Gastroesophageal sphincter (tissue), 4 donors: ENCODE measurements at regions not wholly inside any gene's neighbourhood (a gene's known extent, or its start where the extent isn't known, plus 50 kb on each side); places are given as distances from the start of the nearest gene placed in this dataset.

Source experiments
- ATAC-seq: fragments of 150-250 bp; one replicate; pipeline ENCODE4 v1.9.1; 2016; ENCODE audit warnings: mild to moderate bottlenecking, moderate library complexity
- H3K27ac ChIP-seq, 4 donors: fragments of 200-600 bp; sonication (generic) in 3 of 4; 1 replicate in 3 of 4; 2 replicates in 1 of 4; pipeline ENCODE4 v1.5.1; 2016 to 2019
- H3K27me3 ChIP-seq: fragments of 200-600 bp; sonication (generic); one replicate; pipeline ENCODE4 v1.5.1; 2019
- H3K36me3 ChIP-seq, 2 donors: fragments of 200-600 bp; sonication (generic); one replicate each; pipeline ENCODE4 v1.5.1; 2019; ENCODE audit warnings: control low read depth in 1 of 2
- H3K4me1 ChIP-seq, 3 donors: fragments of 200-600 bp; sonication (generic); 1 replicate in 2 of 3; 2 replicates in 1 of 3; pipeline ENCODE4 v1.5.1; 2016 to 2019; ENCODE audit warnings: control low read depth in 2 of 3
- H3K4me3 ChIP-seq, 2 donors: fragments of 200-600 bp; sonication (generic); one replicate each; pipeline ENCODE4 v1.5.1; 2019; ENCODE audit warnings: mild to moderate bottlenecking in 1 of 2, moderate library complexity in 1 of 2
- H3K9me3 ChIP-seq, 3 donors: fragments of 200-600 bp; sonication (generic); one replicate each; pipeline ENCODE4 v1.5.1; 2017 to 2019; ENCODE audit warnings: control low read depth in 2 of 3
- CTCF ChIP-seq, 4 experiments: fragments of 200-600 bp in 2 of 4; fragments of 450-650 bp in 2 of 4; sonication (generic) in 1 of 4; IDR thresholded peaks; one replicate each; pipeline ENCODE4 v1.5.1; 2017 to 2019; ENCODE audit warnings: antibody characterized with exemption in 4 of 4, mild to moderate bottlenecking in 2 of 4, moderate library complexity in 2 of 4
- EP300 ChIP-seq: sonication (generic); formaldehyde crosslinking; IDR thresholded peaks from one replicate; pipeline ENCODE4 v1.6.1; 2017; ENCODE audit warnings: antibody characterized with exemption, mild to moderate bottlenecking
- POLR2A ChIP-seq, 2 donors: fragments of 450-650 bp; IDR thresholded peaks; one replicate each; pipeline ENCODE4 v1.6.1; 2017; ENCODE audit warnings: antibody characterized with exemption in 2 of 2, mild to moderate bottlenecking in 2 of 2, moderate library complexity in 1 of 2
- POLR2AphosphoS5 ChIP-seq: sonication (generic); formaldehyde crosslinking; IDR thresholded peaks from one replicate; pipeline ENCODE4 v1.6.1; 2017; ENCODE audit warnings: antibody characterized with exemption
- WGBS, 2 donors: methylation state at CpG; one replicate each; pipeline ENCODE4 v1.1.5; 2018; ENCODE audit warnings: low coverage in 1 of 2; 5-methylcytosine and 5-hydroxymethylcytosine counted together

- Histone ChIP-seq H3K4me1 (no peaks in the 10 kb centered on the region), H3K27ac (no peak overlapping the region), H3K27me3 (no peaks in the 10 kb centered on the region), H3K4me3 (no peak overlapping the region), H3K36me3 (no peaks in the 10 kb centered on the region), H3K9me3 (no peaks in the 10 kb centered on the region)
- no peak for ATAC-seq
- TF ChIP-seq EP300 (no peak), CTCF (IDR thresholded peaks at IDR 0.05) (no peak), POLR2AphosphoS5 (no peak), POLR2A (IDR thresholded peaks at IDR 0.05) (no peak)
- WGBS, 2 donors: 81 to 87% methylated on average over 4 to 6 of the region's 6 CpGs
Measured at GRCh38 chr10:78224602-78225001, 190.9 kb downstream of the RPS24 start.

- 80 to 90% methylated on average over 1 to 7 of the region's 10 CpGs for WGBS, 2 donors
- Histone ChIP-seq H3K27me3 (no peaks in the 10 kb centered on the region), H3K36me3 (no peaks in the 10 kb centered on the region), H3K27ac (no peak overlapping the region), H3K9me3 (no peaks in the 10 kb centered on the region), H3K4me1 (no peaks in the 10 kb centered on the region), H3K4me3 (no peak overlapping the region)
- TF ChIP-seq POLR2A (IDR thresholded peaks at IDR 0.05) (no peak), EP300 (no peak), CTCF (IDR thresholded peaks at IDR 0.05) (no peak), POLR2AphosphoS5 (no peak)
- ATAC-seq: no peak
Measured at GRCh38 chr10:78225594-78225993, 191.9 kb downstream of the RPS24 start.

GRCh38 chr10:78229489-78229888 is 195.8 kb downstream of the RPS24 start:
- Histone ChIP-seq H3K36me3 (no peaks in the 10 kb centered on the region), H3K9me3 (no peaks in the 10 kb centered on the region), H3K4me3 (no peak overlapping the region), H3K27me3 (no peaks in the 10 kb centered on the region), H3K4me1 (peaks cover 0 to 11% (median 0%) of the 10 kb centered on the region in 3 donors), H3K27ac (no peak overlapping the region)
- WGBS, 2 donors: 79 to 85% methylated on average over 3 to 4 of the region's 9 CpGs
- no peak for TF ChIP-seq CTCF (IDR thresholded peaks at IDR 0.05)
- no peak for TF ChIP-seq POLR2AphosphoS5
- TF ChIP-seq EP300: no peak
- TF ChIP-seq POLR2A (IDR thresholded peaks at IDR 0.05): no peak
- no peak for ATAC-seq

- no peaks in the 10 kb centered on the region for H3K27me3 ChIP-seq
- WGBS, 2 donors: 89 to 98% methylated on average over 5 of the region's 5 CpGs
- H3K4me3 ChIP-seq: no peak overlapping the region
- no peak overlapping the region for H3K27ac ChIP-seq
- no peak for ATAC-seq
- no peak for TF ChIP-seq POLR2AphosphoS5
- no peak for TF ChIP-seq EP300
- TF ChIP-seq CTCF (IDR thresholded peaks at IDR 0.05): no peak
- no peak for TF ChIP-seq POLR2A (IDR thresholded peaks at IDR 0.05)
- H3K9me3 ChIP-seq: no peaks in the 10 kb centered on the region
- H3K4me1 ChIP-seq: peaks cover 0 to 11% (median 0%) of the 10 kb centered on the region in 3 donors
- H3K36me3 ChIP-seq: no peaks in the 10 kb centered on the region
Measured at GRCh38 chr10:78229950-78230675, 196.4 kb downstream of the RPS24 start.

GRCh38 chr10:78231327-78231726 is 197.7 kb downstream of the RPS24 start:
- H3K36me3 ChIP-seq: no peaks in the 10 kb centered on the region
- no peak for ATAC-seq
- WGBS, 2 donors: 70 to 97% methylated on average over 2 to 5 of the region's 5 CpGs
- no peak overlapping the region for H3K4me3 ChIP-seq
- H3K4me1 ChIP-seq: peaks cover 0 to 11% (median 0%) of the 10 kb centered on the region in 3 donors
- H3K27ac ChIP-seq: no peak overlapping the region
- no peak for TF ChIP-seq EP300
- TF ChIP-seq CTCF (IDR thresholded peaks at IDR 0.05): no peak
- TF ChIP-seq POLR2AphosphoS5: no peak
- TF ChIP-seq POLR2A (IDR thresholded peaks at IDR 0.05): no peak
- H3K9me3 ChIP-seq: no peaks in the 10 kb centered on the region
- H3K27me3 ChIP-seq: no peaks in the 10 kb centered on the region
